Lower leg skin (tissue), 4 donors: ENCODE measurements at regions not wholly inside any gene's neighbourhood (a gene's known extent, or its start where the extent isn't known, plus 50 kb on each side); places are given as distances from the start of the nearest gene placed in this dataset.

Source experiments
- DNase-seq, 2 donors: peaks; one replicate each; pipeline ENCODE4 v3.0.0-alpha.2; 2019; ENCODE audit warnings: low spot score in 2 of 2
- H3K4me3 ChIP-seq: fragments of 200-600 bp; sonication (generic); 2 replicates; pipeline ENCODE4 v1.5.1; 2017; ENCODE audit warnings: mild to moderate bottlenecking, low read depth; ENCODE audit not compliant: poor library complexity, severe bottlenecking
- POLR2A ChIP-seq, 2 donors: fragments of 450-650 bp; IDR thresholded peaks; one replicate each; pipeline ENCODE4 v1.6.1; 2016 to 2017; ENCODE audit warnings: antibody characterized with exemption in 2 of 2, mild to moderate bottlenecking in 1 of 2, moderate library complexity in 1 of 2
- WGBS, 2 donors: methylation state at CpG; one replicate each; pipeline ENCODE4 v1.1.5; 2018; 5-methylcytosine and 5-hydroxymethylcytosine counted together
- intact Hi-C: fragments of 100-400 bp; cut with DNase I; formaldehyde crosslinking; loops from one replicate; pipeline ENCODE4 v1.15.0; 2023; ENCODE audit warnings: low total_unique reads
- TF ChIP-seq, protein P1 (sequence below), 3 donors: fragments of 450-650 bp; IDR thresholded peaks; one replicate each; pipeline ENCODE4 v1.5.1; 2016; ENCODE audit warnings: antibody characterized with exemption in 3 of 3, mild to moderate bottlenecking in 3 of 3, moderate library complexity in 2 of 3

DNA sequence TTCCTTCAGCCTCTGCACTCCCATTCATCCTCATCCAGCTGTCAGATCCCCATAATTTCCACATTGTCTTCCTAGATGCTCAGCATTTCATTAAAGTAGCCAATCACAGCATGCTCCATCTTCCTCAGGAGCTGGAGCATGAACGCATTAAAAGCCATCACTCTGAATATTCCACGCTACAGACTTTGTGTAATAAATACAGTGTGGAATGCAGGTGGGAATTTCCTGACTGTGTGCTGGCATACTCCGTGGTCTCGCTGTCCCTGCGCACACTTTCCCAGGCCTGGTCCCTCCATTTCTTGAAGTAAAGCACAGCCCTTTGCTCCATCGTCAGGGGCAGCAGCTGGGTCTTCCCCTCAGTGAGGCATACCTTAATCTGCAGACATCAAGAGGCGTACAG is 123.7 kb upstream of the NCK2 start:
- no peak for DNase-seq
- TF ChIP-seq, protein P1, sequence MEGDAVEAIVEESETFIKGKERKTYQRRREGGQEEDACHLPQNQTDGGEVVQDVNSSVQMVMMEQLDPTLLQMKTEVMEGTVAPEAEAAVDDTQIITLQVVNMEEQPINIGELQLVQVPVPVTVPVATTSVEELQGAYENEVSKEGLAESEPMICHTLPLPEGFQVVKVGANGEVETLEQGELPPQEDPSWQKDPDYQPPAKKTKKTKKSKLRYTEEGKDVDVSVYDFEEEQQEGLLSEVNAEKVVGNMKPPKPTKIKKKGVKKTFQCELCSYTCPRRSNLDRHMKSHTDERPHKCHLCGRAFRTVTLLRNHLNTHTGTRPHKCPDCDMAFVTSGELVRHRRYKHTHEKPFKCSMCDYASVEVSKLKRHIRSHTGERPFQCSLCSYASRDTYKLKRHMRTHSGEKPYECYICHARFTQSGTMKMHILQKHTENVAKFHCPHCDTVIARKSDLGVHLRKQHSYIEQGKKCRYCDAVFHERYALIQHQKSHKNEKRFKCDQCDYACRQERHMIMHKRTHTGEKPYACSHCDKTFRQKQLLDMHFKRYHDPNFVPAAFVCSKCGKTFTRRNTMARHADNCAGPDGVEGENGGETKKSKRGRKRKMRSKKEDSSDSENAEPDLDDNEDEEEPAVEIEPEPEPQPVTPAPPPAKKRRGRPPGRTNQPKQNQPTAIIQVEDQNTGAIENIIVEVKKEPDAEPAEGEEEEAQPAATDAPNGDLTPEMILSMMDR (IDR thresholded peaks at IDR 0.05) = no peak
- TF ChIP-seq POLR2A (IDR thresholded peaks at IDR 0.05) = no peak
- intact Hi-C loops = no loop called here
- no peak overlapping the region for H3K4me3 ChIP-seq
- 70 to 84% methylated on average over 7 of the region's 7 CpGs for WGBS, 2 donors

DNA sequence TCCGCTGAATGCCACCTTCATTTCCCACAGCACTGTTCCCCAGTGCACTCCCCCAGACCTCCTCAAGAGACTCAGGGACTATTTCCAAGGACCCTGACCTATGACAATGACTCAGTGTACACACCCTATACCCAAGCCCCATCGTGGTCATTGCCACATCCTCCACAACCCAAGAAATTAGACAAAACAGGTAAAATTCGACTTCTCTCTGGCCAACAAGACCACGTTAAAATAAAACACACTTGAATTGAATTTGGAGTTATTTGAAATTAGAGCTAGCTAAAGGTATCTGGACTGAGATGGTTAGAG is 126.4 kb upstream of the NCK2 start:
- H3K4me3 ChIP-seq = no peak overlapping the region
- TF ChIP-seq, protein P1 (IDR thresholded peaks at IDR 0.05) = no peak
- TF ChIP-seq POLR2A (IDR thresholded peaks at IDR 0.05) = no peak
- DNase-seq = no peak
- intact Hi-C loops = no loop called here
- 79 to 86% methylated on average over 4 of the region's 4 CpGs for WGBS, 2 donors

DNA sequence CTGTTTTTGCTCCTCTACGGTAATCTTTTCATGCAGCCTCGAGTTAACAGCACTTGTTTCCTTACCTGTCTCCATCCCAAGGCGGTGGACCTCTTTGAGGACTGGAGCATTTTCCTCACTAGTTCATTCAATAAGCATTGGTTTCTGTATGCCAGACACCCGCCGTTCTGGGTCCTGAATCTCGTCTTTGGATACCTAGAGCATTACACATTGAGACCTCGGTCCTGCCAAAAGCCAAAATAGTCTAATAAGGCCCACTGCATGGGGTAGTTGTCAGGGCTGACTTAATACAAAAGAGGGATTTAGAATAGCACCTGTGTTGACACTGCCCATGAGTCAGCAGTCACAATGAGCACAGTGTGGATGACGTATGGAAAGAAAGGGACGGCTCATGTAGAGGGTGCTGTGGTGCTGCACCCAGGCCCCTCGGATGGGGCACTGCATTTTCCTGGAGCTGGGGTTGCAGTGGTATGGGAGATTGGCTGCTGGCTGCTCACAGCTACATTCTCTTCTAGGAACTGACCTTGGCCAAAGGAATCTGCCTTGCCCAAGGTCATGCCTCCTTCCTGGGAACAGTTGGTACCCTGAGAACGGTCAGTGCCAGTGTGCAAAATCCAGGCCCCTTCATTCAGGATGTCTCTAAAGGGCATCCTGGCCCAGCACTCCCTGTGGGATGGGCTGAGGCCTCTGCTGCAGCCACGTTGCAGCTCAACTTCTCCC is 126.9 kb upstream of the NCK2 start:
- WGBS, 2 donors = 88 to 90% methylated on average over 12 of the region's 12 CpGs

DNA sequence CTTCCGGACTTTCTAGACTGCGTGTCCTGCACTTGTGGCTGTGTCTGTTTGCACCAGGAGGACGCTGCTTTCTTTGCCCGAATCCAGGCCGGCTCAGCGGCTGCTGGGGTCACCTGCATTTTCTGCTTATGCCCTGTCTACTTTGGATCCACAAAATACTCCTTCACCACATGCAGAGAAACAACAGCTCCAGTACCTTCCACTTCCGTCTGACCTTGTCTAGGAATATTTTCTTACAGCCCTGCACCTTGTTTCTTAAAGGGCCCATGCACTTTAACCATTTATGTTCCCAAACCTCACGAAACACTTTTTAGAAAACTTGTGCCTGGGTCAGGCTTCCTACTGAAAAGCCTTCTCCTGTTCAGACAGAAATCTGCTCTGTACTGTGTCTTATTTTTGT is 129.4 kb upstream of the NCK2 start:
- 83 to 86% methylated on average over 8 of the region's 8 CpGs for WGBS, 2 donors
- intact Hi-C loops = no loop called here
- no peak for DNase-seq
- H3K4me3 ChIP-seq = no peak overlapping the region
- no peak for TF ChIP-seq POLR2A (IDR thresholded peaks at IDR 0.05)
- TF ChIP-seq, protein P1 (IDR thresholded peaks at IDR 0.05) = no peak

More for the DNA sequence above, 126.9 kb upstream of the NCK2 start:
- DNase-seq = no peak
- TF ChIP-seq, protein P1 (IDR thresholded peaks at IDR 0.05) = no peak
- TF ChIP-seq POLR2A (IDR thresholded peaks at IDR 0.05) = no peak
- H3K4me3 ChIP-seq = no peak overlapping the region
- intact Hi-C loops = no loop called here

DNA sequence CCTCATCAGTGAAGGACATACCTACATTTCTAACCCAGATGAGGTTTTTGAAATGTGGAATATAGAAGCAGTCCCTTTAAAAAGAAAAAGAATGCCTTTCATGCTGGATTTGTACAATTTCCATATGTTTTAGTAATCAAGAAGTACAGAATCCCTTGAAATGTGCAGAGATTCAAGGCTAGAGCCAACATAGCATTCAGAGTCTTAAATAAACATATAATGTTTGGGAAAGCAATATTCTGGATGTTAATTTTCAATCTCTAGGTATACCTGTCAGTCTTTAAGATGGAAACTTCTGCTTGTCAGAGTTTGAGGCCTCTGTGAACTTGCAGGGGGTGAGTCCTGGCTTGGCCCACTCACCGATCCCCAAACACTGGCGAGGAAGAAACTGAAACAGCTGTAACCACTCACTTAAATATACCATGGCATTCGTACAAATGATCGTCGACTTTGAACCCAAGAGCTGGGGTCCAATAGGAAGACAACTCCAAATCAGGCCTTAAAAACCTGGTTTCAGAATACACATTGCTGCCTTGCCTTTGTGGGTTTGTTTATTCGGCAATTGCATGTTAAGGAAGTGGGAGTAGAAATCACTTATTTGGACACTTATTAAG is 132.8 kb upstream of the NCK2 start:
- WGBS, 2 donors = 75 to 78% methylated on average over 6 of the region's 6 CpGs
- intact Hi-C loops = no loop called here
- no peak overlapping the region for H3K4me3 ChIP-seq
- no peak for TF ChIP-seq POLR2A (IDR thresholded peaks at IDR 0.05)
- TF ChIP-seq, protein P1 (IDR thresholded peaks at IDR 0.05) = no peak
- no peak for DNase-seq

DNA sequence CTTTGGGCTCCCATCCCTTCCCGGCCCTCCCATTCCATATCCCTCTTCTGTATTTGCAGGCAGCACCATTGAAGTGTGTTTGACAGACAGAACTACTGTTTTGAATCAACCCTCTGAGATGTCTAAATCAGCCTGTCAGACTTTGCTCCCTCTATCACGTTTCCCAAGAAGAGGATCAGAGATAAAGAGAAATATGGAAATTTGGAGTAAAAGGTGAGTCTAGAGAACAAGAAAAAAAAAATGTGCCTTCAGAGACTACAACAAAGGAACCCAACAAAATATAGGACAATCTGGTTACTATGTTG is 133.4 kb upstream of the NCK2 start:
- 58 to 60% methylated on average over 2 of the region's 2 CpGs for WGBS, 2 donors
- no peak overlapping the region for H3K4me3 ChIP-seq
- TF ChIP-seq POLR2A (IDR thresholded peaks at IDR 0.05) = no peak
- TF ChIP-seq, protein P1 (IDR thresholded peaks at IDR 0.05) = no peak
- intact Hi-C loops = no loop called here
- DNase-seq = no peak
